ENCODE measurements at regions not wholly inside any gene's neighbourhood (a gene's known extent, or its start where the extent isn't known, plus 50 kb on each side); places are given as distances from the start of the nearest gene placed in this dataset.

GRCh38 chr11:120057595-120058581, 80.0 kb downstream of the TRIM29 start:
- DNase-seq (ENCODE audit: low read depth, low spot score) (no peak), FAIRE-seq (no peak)
- Histone ChIP-seq H3K4me3 (replicated peaks in 1 of 3; ENCODE audit: insufficient read depth in 1 of 3, low read depth in 1 of 3, low read length in 3 of 3) (no peak overlapping the region), H3K4me2 (ENCODE audit: insufficient read depth, low read length) (no peak overlapping the region), H3K9me1 (replicated peaks; ENCODE audit: control insufficient read depth, extremely low read depth, insufficient read depth, low read length) (no peaks in the 10 kb centered on the region), H3K27ac (ENCODE audit: insufficient read depth, low read depth, low read length) (no peak overlapping the region), H3K79me2 (ENCODE audit: control insufficient read depth, insufficient read depth, low read length) (no peaks in the 10 kb centered on the region), H2AFZ (ENCODE audit: low read depth, low read length) (no peak overlapping the region), H3K27me3 (ENCODE audit: control insufficient read depth in 2 of 2, insufficient read depth in 2 of 2, low read length in 2 of 2) (peaks cover 0 to 4% of the 10 kb centered on the region in 2 experiments), H3K9ac (replicated peaks; ENCODE audit: extremely low read depth, insufficient read depth, low read length) (no peak overlapping the region), H3K36me3 (ENCODE audit: control insufficient read depth in 2 of 2, extremely low read depth in 1 of 2, insufficient read depth in 2 of 2, low read length in 2 of 2) (no peaks in the 10 kb centered on the region), H3K9me3 (replicated peaks; ENCODE audit: control insufficient read depth, insufficient read depth, low read length) (no peaks in the 10 kb centered on the region), H3K4me1 (ENCODE audit: control insufficient read depth, extremely low read depth, insufficient read depth, low read length) (no peaks in the 10 kb centered on the region), H4K20me1 (replicated peaks; ENCODE audit: control insufficient read depth, extremely low read depth, insufficient read depth, low read length) (no peaks in the 10 kb centered on the region)
- intact Hi-C loops (cut with micrococcal nuclease) (no loop called here), dilution Hi-C loops (cut with MboI; ENCODE audit: extremely low pct_ligation_motif_present, low sequenced_read_pairs) (no loop called here)
- ChIA-PET CTCF (interaction anchor here (1.4 kb wide), 1 partner anchor 9 kb away, joined by 4 read pairs; no protein-coding TSS in a partner anchor), POLR2A (no interaction called here)
- TF ChIP-seq MYC (IDR thresholded peaks at IDR 0.05; ENCODE audit: low read depth, low read length) (no peak), POLR2AphosphoS5 (IDR thresholded peaks at IDR 0.05; ENCODE audit: insufficient read depth, low read depth, low read length) (no peak), GATA2 (IDR thresholded peaks at IDR 0.05; ENCODE audit: insufficient read depth, insufficient read length, low read depth, low read length) (no peak), FOS (IDR thresholded peaks at IDR 0.05; ENCODE audit: borderline replicate concordance, insufficient read depth, low read length) (no peak), JUN (IDR thresholded peaks at IDR 0.05; ENCODE audit: borderline replicate concordance, insufficient read depth, insufficient read length, low read depth) (no peak), EZH2 (IDR thresholded peaks at IDR 0.05; ENCODE audit: borderline replicate concordance, low read depth, low read length, severe bottlenecking) (no peak), POLR2A (IDR thresholded peaks at IDR 0.05; ENCODE audit: low read depth, low read length) (no peak)
- TF ChIP-seq, protein P1, sequence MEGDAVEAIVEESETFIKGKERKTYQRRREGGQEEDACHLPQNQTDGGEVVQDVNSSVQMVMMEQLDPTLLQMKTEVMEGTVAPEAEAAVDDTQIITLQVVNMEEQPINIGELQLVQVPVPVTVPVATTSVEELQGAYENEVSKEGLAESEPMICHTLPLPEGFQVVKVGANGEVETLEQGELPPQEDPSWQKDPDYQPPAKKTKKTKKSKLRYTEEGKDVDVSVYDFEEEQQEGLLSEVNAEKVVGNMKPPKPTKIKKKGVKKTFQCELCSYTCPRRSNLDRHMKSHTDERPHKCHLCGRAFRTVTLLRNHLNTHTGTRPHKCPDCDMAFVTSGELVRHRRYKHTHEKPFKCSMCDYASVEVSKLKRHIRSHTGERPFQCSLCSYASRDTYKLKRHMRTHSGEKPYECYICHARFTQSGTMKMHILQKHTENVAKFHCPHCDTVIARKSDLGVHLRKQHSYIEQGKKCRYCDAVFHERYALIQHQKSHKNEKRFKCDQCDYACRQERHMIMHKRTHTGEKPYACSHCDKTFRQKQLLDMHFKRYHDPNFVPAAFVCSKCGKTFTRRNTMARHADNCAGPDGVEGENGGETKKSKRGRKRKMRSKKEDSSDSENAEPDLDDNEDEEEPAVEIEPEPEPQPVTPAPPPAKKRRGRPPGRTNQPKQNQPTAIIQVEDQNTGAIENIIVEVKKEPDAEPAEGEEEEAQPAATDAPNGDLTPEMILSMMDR (IDR thresholded peaks at IDR 0.05; ENCODE audit: extremely low read depth in 1 of 2, insufficient read depth in 1 of 2, low read depth in 1 of 2, low read length in 2 of 2), result no peak
- TF ChIP-seq, protein P2, sequence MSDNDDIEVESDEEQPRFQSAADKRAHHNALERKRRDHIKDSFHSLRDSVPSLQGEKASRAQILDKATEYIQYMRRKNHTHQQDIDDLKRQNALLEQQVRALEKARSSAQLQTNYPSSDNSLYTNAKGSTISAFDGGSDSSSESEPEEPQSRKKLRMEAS (IDR thresholded peaks at IDR 0.05; ENCODE audit: insufficient read depth, insufficient read length), result no peak
- no TSS peak for BruUV-seq (replicated peaks)

Measured in endothelial cell of umbilical vein (primary cell).